ENCODE measurements at regions not wholly inside any gene's neighbourhood (a gene's known extent, or its start where the extent isn't known, plus 50 kb on each side); places are given as distances from the start of the nearest gene placed in this dataset.

DNA sequence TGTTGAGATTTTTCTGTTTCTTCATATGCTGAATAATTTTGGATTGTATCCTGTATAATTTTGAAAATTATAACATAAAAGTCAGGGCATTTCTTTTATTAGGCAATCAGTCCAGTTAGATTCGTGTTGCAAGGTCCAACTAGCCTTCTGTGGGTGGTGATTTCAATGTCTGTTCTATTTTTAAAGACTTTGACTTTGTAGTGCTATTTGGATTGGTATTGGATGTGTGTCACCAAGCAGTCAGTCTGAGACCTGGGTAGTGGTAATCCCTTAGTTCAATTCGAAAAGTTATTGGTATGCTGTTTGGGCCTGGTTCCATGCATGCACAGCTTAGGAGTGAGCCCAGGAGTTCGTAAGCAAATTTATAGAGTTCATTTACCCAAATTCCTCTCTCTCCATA lies 82.2 kb downstream of the EPDR1 start:
- no peak for DNase-seq (ENCODE audit: low read depth in 2 of 2)

DNA sequence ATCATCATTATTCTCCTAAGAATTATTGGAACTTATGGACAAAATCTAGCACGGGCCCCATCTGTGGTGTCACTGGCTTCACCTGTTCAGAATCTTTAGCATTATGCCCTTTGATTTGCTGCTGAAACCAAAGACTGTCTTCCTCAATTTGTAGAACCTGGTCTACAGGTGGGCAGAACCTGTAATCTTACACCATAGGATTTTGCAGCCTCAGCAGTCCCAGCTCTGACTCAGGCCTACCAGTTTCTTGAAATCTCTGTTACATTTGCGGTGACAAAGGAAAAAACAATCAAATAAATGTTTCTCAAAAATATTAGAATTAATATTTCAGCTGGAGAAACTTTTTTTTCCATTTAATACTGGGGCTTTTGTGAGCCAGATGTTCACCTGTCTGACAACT lies 86.1 kb downstream of the EPDR1 start:
- DNase-seq (ENCODE audit: low read depth in 2 of 2): no peak

DNA sequence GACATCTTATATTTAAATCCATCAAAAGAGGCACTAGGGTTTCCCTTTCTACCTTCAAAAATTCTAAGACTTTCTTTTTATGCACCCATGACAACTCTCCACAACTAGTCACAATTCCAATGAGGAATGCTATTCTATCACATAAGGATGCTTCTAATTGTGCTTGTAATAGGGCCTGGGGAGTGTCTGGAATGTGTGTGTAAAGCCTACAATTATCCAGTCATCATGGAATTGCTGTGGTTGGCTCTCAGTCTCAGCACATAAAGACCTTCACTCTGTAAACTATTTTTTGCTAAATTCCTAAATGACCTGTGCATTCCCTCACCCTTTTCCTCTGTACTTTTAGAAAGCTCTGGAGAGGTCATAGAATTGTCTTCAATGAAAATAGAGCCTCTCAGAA lies 86.7 kb downstream of the EPDR1 start:
- no peak for DNase-seq (ENCODE audit: low read depth in 2 of 2)

GRCh38 chr7:38013246-38013645 lies 92.8 kb downstream of the EPDR1 start:
- DNase-seq (ENCODE audit: low read depth in 2 of 2): no peak

GRCh38 chr7:38016567-38016966 lies 96.1 kb downstream of the EPDR1 start:
- DNase-seq (ENCODE audit: low read depth in 2 of 2): no peak

GRCh38 chr7:38017320-38017719 lies 96.9 kb downstream of the EPDR1 start:
- DNase-seq (ENCODE audit: low read depth in 2 of 2): no peak

DNA sequence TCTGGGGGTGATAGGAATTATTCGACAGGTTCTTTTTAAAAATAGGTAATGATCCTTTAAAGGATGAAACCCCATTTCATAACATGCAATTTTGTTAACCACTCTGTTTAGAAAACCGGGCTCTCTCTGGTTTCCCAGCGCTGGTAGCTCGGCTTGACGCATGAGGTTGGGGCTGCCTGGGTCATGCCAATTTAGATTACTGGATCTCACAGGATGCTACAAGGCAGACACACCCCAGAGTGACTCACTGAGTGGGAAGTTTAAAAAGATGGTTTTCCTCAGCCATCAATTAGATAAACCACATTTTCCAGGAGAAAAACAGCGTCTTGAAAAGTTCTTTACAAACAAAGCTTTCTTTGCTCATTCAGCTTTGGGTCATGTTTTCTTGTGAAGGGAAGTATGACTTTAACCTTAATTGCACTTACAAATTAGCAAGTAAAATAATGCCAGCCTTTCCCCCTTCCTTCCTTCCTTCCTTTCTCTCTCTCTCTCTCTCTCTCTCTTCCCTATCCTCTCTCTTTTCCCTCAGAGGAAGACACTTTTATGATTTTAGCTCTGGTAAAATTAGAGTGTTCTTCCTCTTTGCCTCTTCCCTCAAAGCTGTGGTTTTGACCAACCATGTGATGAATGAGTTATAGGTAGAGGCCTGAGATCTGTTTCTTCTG lies 99.8 kb downstream of the EPDR1 start:
- DNase-seq (ENCODE audit: low read depth in 2 of 2): no peak

DNA sequence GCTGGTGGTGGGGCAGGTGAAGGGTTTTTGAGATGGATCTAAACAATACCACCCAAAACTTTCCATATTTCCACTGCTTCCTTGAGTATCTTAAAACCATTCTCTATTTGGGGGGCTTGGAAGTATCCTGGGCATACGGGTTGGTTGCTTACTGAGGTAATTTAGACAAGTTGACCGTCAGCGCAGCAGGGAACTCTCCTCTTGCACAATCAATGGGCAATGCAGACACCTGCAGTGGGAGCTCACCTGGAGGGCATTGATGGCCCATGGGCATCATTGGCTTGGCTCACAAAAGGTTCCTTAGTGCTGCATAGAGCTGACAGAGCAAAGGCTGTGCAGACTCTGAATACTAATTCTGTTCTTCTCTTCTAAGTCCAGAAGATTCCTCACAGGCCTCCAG lies 101.5 kb downstream of the EPDR1 start:
- no peak for DNase-seq (ENCODE audit: low read depth in 2 of 2)

- no peak for DNase-seq (ENCODE audit: low read depth in 2 of 2)
Measured at GRCh38 chr7:38025815-38026214, 105.4 kb downstream of the EPDR1 start.

DNA sequence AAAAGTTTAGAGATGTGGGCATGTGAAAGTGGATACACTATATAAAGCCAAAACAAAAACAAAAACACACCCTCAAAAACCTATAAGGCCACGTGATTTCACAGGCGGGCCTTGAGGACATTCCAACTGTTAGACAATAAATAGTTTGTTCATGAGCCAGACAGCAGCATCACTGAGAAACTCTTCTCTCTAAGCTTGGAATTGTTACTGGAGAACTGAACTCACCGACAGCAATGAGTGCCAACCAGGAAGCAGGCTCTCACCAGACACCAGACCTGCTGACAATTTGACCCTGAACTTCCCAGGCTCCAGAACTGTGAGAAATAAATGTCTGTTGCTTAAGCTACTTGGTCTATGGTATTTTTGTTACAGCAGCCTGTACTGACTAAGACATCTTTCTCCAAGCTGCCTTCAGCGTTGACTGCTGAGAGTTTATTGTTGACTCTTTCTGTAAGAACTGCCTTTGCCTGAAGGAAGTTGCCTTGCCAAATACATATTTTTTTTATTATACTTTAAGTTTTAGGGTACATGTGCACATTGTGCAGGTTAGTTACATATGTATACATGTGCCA lies 107.5 kb downstream of the EPDR1 start:
- no peak for DNase-seq (ENCODE audit: low read depth in 2 of 2)

DNA sequence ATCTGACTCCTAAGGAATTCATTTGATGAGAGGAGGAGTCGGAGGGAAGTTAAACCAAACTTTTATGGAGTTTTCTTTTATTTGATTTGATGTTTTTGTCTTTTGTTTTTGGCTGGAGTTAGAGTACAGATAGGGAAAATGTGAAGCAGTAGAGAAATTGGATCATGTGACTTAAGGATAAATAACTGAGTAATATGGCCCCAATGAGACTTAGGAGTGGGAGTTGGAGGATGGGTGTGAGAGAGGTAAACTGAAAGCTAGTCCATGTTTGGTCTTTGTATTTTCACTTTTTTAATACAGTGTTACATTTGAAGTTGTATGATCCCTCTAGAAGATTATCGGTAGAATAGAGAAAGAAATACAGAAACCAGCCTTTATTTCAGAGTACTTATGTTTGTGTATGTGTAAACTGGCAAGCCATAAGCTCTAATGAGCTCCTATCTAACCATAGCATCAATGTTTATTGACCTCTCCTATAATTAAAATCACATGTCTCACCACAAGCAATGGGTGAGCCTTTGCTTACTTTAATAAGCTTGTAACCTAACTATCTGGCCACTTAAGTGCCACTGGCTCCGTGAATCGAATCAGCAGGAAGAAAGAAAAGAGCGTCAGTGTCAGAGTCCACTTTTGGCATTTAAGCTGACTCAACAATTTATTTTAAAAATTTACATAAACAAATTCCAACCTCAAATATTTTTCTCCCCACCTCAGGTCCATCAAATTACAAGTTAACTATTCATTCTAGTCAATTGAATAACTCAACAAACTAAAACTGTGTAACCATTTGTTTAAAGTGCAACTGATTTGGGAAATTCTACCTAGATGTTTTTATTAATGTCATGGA lies 113.8 kb downstream of the EPDR1 start:
- no peak for DNase-seq (ENCODE audit: low read depth in 2 of 2)

DNA sequence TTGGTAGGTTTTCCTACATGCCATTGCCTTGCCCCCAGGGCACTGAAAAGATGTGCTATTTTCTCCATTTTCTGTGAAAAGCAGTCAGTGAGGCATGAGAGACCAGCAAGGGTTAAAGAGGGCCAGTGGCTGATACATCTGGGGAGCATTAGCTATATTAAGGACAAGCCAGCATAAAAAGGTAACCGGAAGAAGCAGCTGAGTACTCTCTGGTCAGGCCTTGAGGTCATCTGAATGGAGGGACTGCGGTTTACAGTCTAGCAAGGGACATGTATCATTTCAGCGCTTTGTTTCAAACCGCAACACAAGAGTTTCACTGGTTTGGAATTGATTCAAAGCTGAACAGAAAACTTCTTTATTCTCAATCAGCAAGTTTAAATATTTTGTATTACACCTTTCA lies 120.4 kb downstream of the EPDR1 start:
- no peak for DNase-seq (ENCODE audit: low read depth in 2 of 2)

DNA sequence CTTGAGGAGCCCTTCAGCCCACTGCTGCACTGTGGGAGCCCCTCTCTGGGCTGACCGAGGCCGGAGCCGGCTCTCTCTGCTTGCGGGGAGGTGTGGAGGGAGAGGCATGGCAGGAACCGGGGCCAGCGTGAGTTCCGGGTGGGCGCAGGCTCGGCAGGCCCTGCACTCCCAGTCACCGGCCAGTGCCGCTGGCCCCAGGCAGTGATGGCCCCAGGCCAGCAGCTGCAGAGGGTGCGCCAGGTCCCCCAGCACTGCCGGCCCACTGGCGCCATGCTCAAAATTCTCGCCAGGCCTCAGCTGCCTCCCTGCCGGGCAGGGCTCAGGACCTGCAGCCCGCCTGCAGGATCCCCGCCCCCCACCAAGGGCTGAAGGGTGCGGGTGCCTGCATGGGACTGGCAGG lies 128.4 kb upstream of the STARD3NL start:
- no peak for DNase-seq (ENCODE audit: low read depth in 2 of 2)

DNA sequence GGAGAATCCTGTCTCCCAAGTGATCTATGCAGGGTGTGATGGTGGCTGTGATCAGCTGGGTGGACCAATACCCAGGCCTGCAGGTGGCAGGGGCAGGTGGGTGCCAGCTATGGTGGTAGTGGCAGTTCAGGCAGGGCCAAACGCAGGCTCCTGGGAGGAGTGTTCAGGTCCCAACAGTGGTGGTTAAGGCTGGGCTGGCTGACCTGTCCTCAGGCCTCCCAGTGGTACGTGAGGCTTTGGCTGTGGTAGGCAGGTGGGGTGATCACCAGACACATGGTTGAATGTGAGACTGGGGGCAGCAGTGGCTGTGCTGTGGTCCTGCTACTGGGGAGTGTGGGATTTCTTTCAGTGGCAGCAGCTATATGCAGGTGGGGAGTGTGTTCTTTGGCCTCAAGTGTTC lies 126.7 kb upstream of the STARD3NL start:
- no peak for DNase-seq (ENCODE audit: low read depth in 2 of 2)

DNA sequence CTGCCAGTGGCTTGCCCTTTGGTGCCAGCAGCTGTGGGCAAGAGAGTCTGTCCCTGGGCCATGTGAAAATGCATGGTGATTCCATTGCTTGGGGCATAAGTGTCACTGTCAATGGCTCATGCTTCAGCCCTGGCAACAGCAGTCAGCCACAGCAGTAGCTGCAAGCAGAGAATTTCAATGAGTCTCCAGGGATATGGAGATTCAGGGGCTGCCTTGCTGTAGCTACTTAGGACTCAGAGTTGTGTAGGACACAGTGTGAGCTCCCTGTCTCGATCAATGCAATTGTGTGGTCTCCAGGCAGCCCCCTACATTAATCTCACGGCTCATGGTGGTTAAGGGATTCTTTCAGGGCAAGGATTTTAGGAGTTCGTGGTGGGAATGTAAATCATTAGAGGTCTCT lies 126.3 kb upstream of the STARD3NL start:
- DNase-seq (ENCODE audit: low read depth in 2 of 2): no peak

- DNase-seq (ENCODE audit: low read depth in 2 of 2): no peak
Measured at GRCh38 chr7:38052786-38053185, 125.3 kb upstream of the STARD3NL start.

- no peak for DNase-seq (ENCODE audit: low read depth in 2 of 2)
Measured at GRCh38 chr7:38054199-38054598, 123.8 kb upstream of the STARD3NL start.

DNA sequence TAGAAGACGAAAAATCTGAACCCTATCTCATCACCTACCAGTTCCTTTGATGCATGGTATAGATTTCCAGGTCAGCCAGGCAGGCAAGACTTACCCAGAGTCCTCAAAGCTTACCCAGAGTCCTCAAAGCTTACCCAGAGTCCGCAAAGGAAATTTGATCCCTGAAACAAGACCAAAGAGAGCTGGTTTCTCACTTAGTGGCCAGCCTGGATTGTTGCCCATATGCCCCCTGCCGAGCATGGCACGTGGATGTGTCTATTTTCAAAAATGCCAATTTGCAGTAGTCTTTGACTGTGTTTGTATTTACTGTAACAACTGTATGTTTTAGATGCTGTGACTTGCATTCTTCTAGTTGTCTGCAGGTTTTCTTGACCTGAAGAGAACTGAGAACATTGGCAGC lies 120.2 kb upstream of the STARD3NL start:
- DNase-seq (ENCODE audit: low read depth in 2 of 2): no peak

- no peak for DNase-seq (ENCODE audit: low read depth in 2 of 2)
Measured at GRCh38 chr7:38060116-38060515, 117.9 kb upstream of the STARD3NL start.

DNA sequence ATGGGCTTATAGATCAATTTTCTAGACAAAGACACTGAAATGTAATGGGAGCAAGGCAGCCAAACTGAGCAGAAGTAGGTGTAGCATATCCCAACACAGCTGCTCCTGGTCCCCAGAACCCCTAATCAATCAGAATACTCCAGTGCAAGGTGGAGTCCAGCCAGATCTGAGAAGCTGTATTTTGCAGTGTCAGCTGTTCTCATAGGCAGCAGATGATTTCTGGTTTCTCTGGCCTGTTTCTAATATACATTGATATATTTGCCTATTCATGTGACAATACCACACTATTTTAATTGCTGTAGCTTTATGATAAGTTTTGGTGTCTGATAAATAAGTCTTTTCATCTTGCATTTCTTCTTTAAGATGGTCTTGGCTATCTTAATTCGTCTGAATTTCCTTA lies 117.4 kb upstream of the STARD3NL start:
- DNase-seq (ENCODE audit: low read depth in 2 of 2): no peak

DNA sequence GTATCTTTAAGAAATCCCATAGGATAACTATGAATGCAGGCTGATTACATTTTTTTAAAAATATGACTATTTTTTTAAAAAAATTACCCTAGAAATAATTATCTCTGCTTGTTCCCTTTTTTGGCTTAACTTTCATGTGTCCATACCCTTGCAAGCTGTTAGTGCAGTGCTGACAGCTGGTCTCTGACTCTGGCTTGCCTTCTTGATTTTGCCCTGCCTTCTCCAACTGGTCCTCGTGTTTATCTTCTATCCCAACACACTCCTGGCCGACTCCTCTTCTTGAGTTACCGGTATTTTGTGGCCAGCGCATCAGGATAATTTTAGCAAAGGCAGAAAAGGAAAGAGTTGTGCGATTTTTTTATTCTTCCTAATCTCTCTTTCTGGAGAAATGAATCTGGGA lies 111.7 kb upstream of the STARD3NL start:
- DNase-seq (ENCODE audit: low read depth in 2 of 2): no peak

- no peak for DNase-seq (ENCODE audit: low read depth in 2 of 2)
Measured at GRCh38 chr7:38068461-38068860, 109.6 kb upstream of the STARD3NL start.

DNA sequence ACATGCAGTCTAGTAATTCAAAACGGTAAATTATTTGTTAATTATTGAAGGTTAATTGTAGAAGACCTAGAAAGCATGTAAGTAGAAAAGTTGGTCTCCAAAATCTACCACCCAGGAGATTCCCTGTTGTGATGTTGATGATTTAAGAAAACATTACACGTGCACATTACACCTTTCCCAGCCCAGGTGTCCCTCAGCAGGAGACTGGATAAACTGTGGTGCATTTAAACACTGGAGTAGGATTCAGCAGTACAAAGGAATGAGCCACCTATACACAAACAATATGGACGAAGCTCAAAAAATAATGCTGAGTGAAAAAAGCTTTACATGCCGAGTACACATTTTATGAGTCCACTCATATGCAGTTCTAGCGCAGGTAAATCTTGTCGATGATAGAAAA lies 109.0 kb upstream of the STARD3NL start:
- no peak for DNase-seq (ENCODE audit: low read depth in 2 of 2)
